HepG2 (cell line): ENCODE measurements at regions not wholly inside any gene's neighbourhood (a gene's known extent, or its start where the extent isn't known, plus 50 kb on each side); places are given as distances from the start of the nearest gene placed in this dataset.

Experiments used
- ATAC-seq: fragments of 200-7000 bp; cut with Tn5 transposase; 3 replicates; pipeline ENCODE4 v1.9.1; 2020; ENCODE audit warnings: mild to moderate bottlenecking, moderate library complexity
- BruUV-seq: library from RNA; stranded (reverse); fragments of 400-500 nt; replicated peaks from 2 replicates; lab custom pipeline; 2021; lab: Mats Ljungman, UMichigan
- CTCF ChIA-PET: fragments of 300-600 bp; formaldehyde crosslinking; extraction: SDS; loops from one replicate; lab custom pipeline; 2021; ENCODE audit warnings: low total read pairs, inconsistent platforms, low intra/inter-chr PET ratio; lab: Yijun Ruan, JAX
- POLR2A ChIA-PET: fragments of 350-600 bp; sonication (Branson Sonifier 250); formaldehyde crosslinking; loops from one replicate; lab custom pipeline; 2020; ENCODE audit warnings: antibody characterized with exemption, inconsistent platforms; lab: Yijun Ruan, JAX
- DNase-seq: peaks from one replicate; pipeline ENCODE4 v3.0.0-alpha.2; 2015; ENCODE audit warnings: low spot score
- FAIRE-seq: peaks from 3 replicates; lab custom pipeline; 2011; peaks lifted over from hg19 to GRCh38; lab: Jason Lieb, UNC
- H2AFZ ChIP-seq: one replicate; pipeline ENCODE4 v1.6.1; 2011; ENCODE audit warnings: low read length, inconsistent platforms
- H3K27ac ChIP-seq: fragments of 300-600 bp; 3 replicates; pipeline ENCODE4 v1.8.0; 2011; ENCODE audit warnings: mixed run types, mild to moderate bottlenecking, mixed read lengths, low read length, inconsistent platforms; ENCODE audit not compliant: insufficient read depth; ENCODE audit errors: extremely low read length
- H3K27me3 ChIP-seq, 2 experiments: fragments of 200-600 bp in 1 of 2; 2 replicates in 1 of 2; 3 replicates in 1 of 2; pipeline versions ENCODE4 v1.6.0 to v1.8.0; 2011; ENCODE audit warnings: low read length in 2 of 2, mild to moderate bottlenecking in 2 of 2, moderate library complexity in 2 of 2, inconsistent platforms in 1 of 2; ENCODE audit not compliant: insufficient read depth in 2 of 2, control insufficient read depth in 1 of 2
- H3K36me3 ChIP-seq, 2 experiments: fragments of 200-600 bp in 1 of 2; replicated peaks in 1 of 2; 2 replicates in 1 of 2; 3 replicates in 1 of 2; pipeline versions ENCODE4 v1.5.1 to v1.8.0; 2011; ENCODE audit warnings: low read length in 2 of 2, inconsistent platforms in 1 of 2; ENCODE audit not compliant: insufficient read depth in 2 of 2, control insufficient read depth in 1 of 2
- H3K4me1 ChIP-seq: 2 replicates; pipeline ENCODE4 v1.5.1; 2012; ENCODE audit warnings: low read length, inconsistent platforms; ENCODE audit not compliant: insufficient read depth
- H3K4me2 ChIP-seq: 2 replicates; pipeline ENCODE4 v1.6.0; 2011; ENCODE audit warnings: low read depth, low read length, inconsistent platforms
- H3K4me3 ChIP-seq, 3 experiments: fragments of 200-600 bp in 1 of 3; sonication (generic), shearing (Covaris generic) in 1 of 3; replicated peaks in 1 of 3; 2 replicates each; pipeline ENCODE4 v1.5.1; 2011 to 2016; ENCODE audit warnings: low read length in 3 of 3, inconsistent platforms in 2 of 3, low read depth in 2 of 3, mild to moderate bottlenecking in 2 of 3, control low read depth in 1 of 3, mixed read lengths in 1 of 3; ENCODE audit not compliant: insufficient read depth in 1 of 3
- H3K79me2 ChIP-seq: one replicate; pipeline ENCODE4 v1.6.1; 2011; ENCODE audit warnings: low read length, inconsistent platforms; ENCODE audit not compliant: insufficient read depth
- H3K9ac ChIP-seq: 2 replicates; pipeline ENCODE4 v1.6.0; 2011; ENCODE audit warnings: mild to moderate bottlenecking, low read depth, low read length, inconsistent platforms; ENCODE audit not compliant: insufficient read depth
- H3K9me3 ChIP-seq: 2 replicates; pipeline ENCODE4 v1.5.1; 2012; ENCODE audit warnings: mild to moderate bottlenecking, low read length
- H4K20me1 ChIP-seq: 2 replicates; pipeline ENCODE4 v1.6.0; 2011; ENCODE audit warnings: inconsistent platforms, mild to moderate bottlenecking, low read length, moderate library complexity; ENCODE audit not compliant: insufficient read depth
- AGO2 ChIP-seq: fragments of 200-400 bp; formaldehyde crosslinking; optimal IDR thresholded peaks from 2 replicates; pipeline ENCODE3; 2017; ENCODE audit warnings: mild to moderate bottlenecking, low read depth, low read length, moderate library complexity
- ATF7 ChIP-seq, 2 experiments: fragments of 450-650 bp in 1 of 2; sonication (generic) in 1 of 2; formaldehyde crosslinking in 1 of 2; IDR thresholded peaks; 2 replicates each; pipeline versions ENCODE4 v1.4.0 to v1.6.1; 2016 to 2020; ENCODE audit warnings: antibody characterized with exemption in 1 of 2, mild to moderate bottlenecking in 1 of 2, missing genetic modification reagents in 1 of 2
- GATAD2A ChIP-seq: IDR thresholded peaks from 2 replicates; pipeline ENCODE4 v1.6.1; 2016
- HHEX ChIP-seq: IDR thresholded peaks from 2 replicates; pipeline ENCODE4 v1.6.1; 2016; ENCODE audit warnings: control low read depth
- HIVEP1 ChIP-seq: sonication (generic); formaldehyde crosslinking; IDR thresholded peaks from 2 replicates; pipeline ENCODE4 v1.4.0; 2020; ENCODE audit warnings: mild to moderate bottlenecking, missing genetic modification reagents
- IRF1 ChIP-seq: sonication (generic); formaldehyde crosslinking; IDR thresholded peaks from 2 replicates; pipeline ENCODE4 v1.4.0; 2020; ENCODE audit warnings: low read depth, mild to moderate bottlenecking, missing genetic modification reagents
- KLF16 ChIP-seq, 2 experiments: sonication (generic) in 1 of 2; formaldehyde crosslinking in 1 of 2; IDR thresholded peaks; 2 replicates each; pipeline versions ENCODE4 v1.6.1 to v1.8.0; 2016 to 2023; ENCODE audit warnings: missing genetic modification reagents in 2 of 2, missing compliant biosample characterization in 1 of 2
- MNT ChIP-seq: fragments of 450-650 bp; IDR thresholded peaks from 2 replicates; pipeline ENCODE4 v1.6.1; 2016
- PITX1 ChIP-seq: sonication (generic); formaldehyde crosslinking; IDR thresholded peaks from 2 replicates; pipeline ENCODE4 v1.5.1; 2020; ENCODE audit warnings: mild to moderate bottlenecking, missing genetic modification reagents
- PREB ChIP-seq: sonication (generic); formaldehyde crosslinking; IDR thresholded peaks from 2 replicates; pipeline ENCODE4 v1.4.0; 2020; ENCODE audit warnings: missing genetic modification reagents
- PRMT3 ChIP-seq: sonication (generic); formaldehyde crosslinking; IDR thresholded peaks from 2 replicates; pipeline ENCODE4 v1.8.1; 2022; ENCODE audit warnings: low read depth, mild to moderate bottlenecking, moderate library complexity, missing genetic modification reagents, borderline replicate concordance
- TCF7 ChIP-seq: sonication (generic); IDR thresholded peaks from 2 replicates; pipeline ENCODE4 v1.6.1; 2016; ENCODE audit warnings: antibody characterized with exemption, low read depth
- TFE3 ChIP-seq: IDR thresholded peaks from 2 replicates; pipeline ENCODE4 v1.6.1; 2016
- ZFYVE20 ChIP-seq: sonication (generic); formaldehyde crosslinking; IDR thresholded peaks from 2 replicates; pipeline ENCODE4 v1.8.0; 2023; ENCODE audit warnings: low read depth, mild to moderate bottlenecking, moderate library complexity, missing genetic modification reagents, borderline replicate concordance
- ZNF251 ChIP-seq: sonication (generic); formaldehyde crosslinking; IDR thresholded peaks from 2 replicates; pipeline ENCODE4 v1.9.0; 2021; ENCODE audit warnings: mild to moderate bottlenecking, missing genetic modification reagents
- in situ Hi-C: cut with HindIII; loops from 2 replicates; pipeline ENCODE4 v1.10.0; 2017; ENCODE audit warnings: low pct_unique_long_range_greater_than_20kb; ENCODE audit not compliant: extremely low pct_ligation_motif_present
- intact Hi-C: fragments of 100-400 bp; cut with micrococcal nuclease; formaldehyde crosslinking; loops from one replicate; pipeline ENCODE4 v1.10.0; 2022; ENCODE audit not compliant: unreplicated experiment

DNA sequence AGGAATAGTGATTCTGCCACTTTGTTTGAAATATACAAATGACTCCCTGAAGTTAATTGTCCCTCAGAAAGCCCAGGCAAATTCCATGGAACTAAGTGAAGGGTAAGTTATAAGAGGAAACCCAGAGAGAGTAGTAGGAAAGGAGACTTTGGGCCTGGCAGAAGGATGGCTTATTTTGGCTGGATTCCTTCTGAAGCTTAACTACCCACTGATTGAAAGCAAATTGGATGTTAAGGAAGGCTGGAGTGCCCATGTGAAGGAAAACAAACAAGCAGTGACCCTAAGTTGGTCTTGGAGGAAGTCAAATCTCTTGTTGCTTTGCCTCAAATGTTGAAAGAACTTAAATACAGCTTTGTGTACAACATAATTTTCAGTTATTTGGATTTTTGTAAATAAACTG is 1106.4 kb upstream of the ZEB2 start:
- FAIRE-seq (no peak), ATAC-seq (no peak), DNase-seq (no peak)
- ChIA-PET CTCF (no interaction called here), POLR2A (no interaction called here)
- Histone ChIP-seq H3K9ac (no peak overlapping the region), H3K9me3 (no peaks in the 10 kb centered on the region), H3K27me3 (no peaks in the 10 kb centered on the region), H3K27ac (no peak overlapping the region), H3K4me2 (no peak overlapping the region), H3K4me3 (no peak overlapping the region), H4K20me1 (no peaks in the 10 kb centered on the region), H2AFZ (peak overlapping the region; percentile 21), H3K79me2 (no peaks in the 10 kb centered on the region), H3K4me1 (no peaks in the 10 kb centered on the region), H3K36me3 (no peaks in the 10 kb centered on the region)
- TF ChIP-seq KLF16 (CRISPR knock-in tag; IDR thresholded peaks at IDR 0.05) = no peak
- no peak for TF ChIP-seq HHEX (CRISPR knock-in tag)
- TF ChIP-seq PITX1 (CRISPR knock-in tag) = no peak
- no peak for TF ChIP-seq AGO2
- TF ChIP-seq ZNF251 (CRISPR knock-in tag) = no peak
- no peak for TF ChIP-seq ATF7 (IDR thresholded peaks at IDR 0.05)
- no peak for TF ChIP-seq ATF7 (CRISPR knock-in tag; IDR thresholded peaks at IDR 0.05)
- TF ChIP-seq PREB (CRISPR knock-in tag) = no peak
- TF ChIP-seq HIVEP1 (CRISPR knock-in tag) = no peak
- no peak for TF ChIP-seq TFE3 (CRISPR knock-in tag)
- no peak for TF ChIP-seq MNT
- no peak for TF ChIP-seq ZFYVE20 (CRISPR knock-in tag)
- no peak for TF ChIP-seq TCF7
- TF ChIP-seq GATAD2A (CRISPR knock-in tag) = no peak
- TF ChIP-seq PRMT3 = no peak
- TF ChIP-seq IRF1 (CRISPR knock-in tag) = no peak
- intact Hi-C loops (no loop called here), in situ Hi-C loops (no loop called here)
- BruUV-seq = no TSS peak
